ENCODE measurements at regions not wholly inside any gene's neighbourhood (a gene's known extent, or its start where the extent isn't known, plus 50 kb on each side); places are given as distances from the start of the nearest gene placed in this dataset.

GRCh38 chr11:131307506-131307905 is 62.9 kb upstream of the NTM start:
- DNase-seq = no peak

DNA sequence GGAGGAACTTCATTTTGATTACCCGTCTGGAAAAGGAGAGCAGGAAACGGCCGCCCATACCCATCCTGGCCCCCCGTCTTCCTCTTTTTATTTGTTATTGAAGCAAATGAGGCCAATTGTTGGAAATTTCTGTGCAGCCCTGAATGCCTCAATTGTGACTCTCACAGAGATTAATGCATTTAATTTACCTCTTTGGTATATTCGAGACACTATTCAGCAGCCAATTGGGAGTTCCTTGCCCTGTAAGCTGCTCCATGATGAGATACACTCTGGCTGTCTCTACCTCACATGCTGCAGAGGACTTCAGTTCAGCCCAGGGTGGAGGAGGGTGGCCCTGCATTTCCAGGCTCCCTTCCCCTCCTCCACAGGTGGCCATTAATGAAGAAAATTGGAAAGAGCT is 60.6 kb upstream of the NTM start:
- no peak for DNase-seq

GRCh38 chr11:131311776-131312514 is 58.5 kb upstream of the NTM start:
- no peak for DNase-seq
